Transverse colon (tissue), 4 donors: ENCODE measurements at regions not wholly inside any gene's neighbourhood (a gene's known extent, or its start where the extent isn't known, plus 50 kb on each side); places are given as distances from the start of the nearest gene placed in this dataset.

Experiments used
- DNase-seq: peaks from one replicate; pipeline ENCODE4 v3.0.0-alpha.2; 2019
- H3K27ac ChIP-seq, 4 donors: fragments of 200-600 bp; sonication (generic); 2 replicates each; pipeline ENCODE4 v1.5.1; 2016 to 2018; ENCODE audit warnings: inconsistent platforms in 4 of 4
- H3K27me3 ChIP-seq: fragments of 200-600 bp; sonication (generic); 2 replicates; pipeline ENCODE4 v1.5.1; 2017; ENCODE audit warnings: inconsistent platforms
- H3K36me3 ChIP-seq, 4 donors: fragments of 200-600 bp; sonication (generic); 2 replicates each; pipeline ENCODE4 v1.5.1; 2017 to 2019; ENCODE audit warnings: inconsistent platforms in 4 of 4
- H3K4me1 ChIP-seq, 4 donors: fragments of 200-600 bp; sonication (generic); 2 replicates each; pipeline ENCODE4 v1.5.1; 2017 to 2020; ENCODE audit warnings: inconsistent platforms in 4 of 4
- H3K4me3 ChIP-seq, 4 donors: fragments of 200-600 bp; sonication (generic); 1 replicate in 1 of 4; 2 replicates in 3 of 4; pipeline versions ENCODE4 v1.5.1 to v1.6.1; 2017 to 2019; ENCODE audit warnings: inconsistent platforms in 4 of 4
- H3K9me3 ChIP-seq, 2 donors: fragments of 200-600 bp; sonication (generic); 2 replicates each; pipeline ENCODE4 v1.5.1; 2017 to 2019; ENCODE audit warnings: inconsistent platforms in 2 of 2
- EP300 ChIP-seq: sonication (generic); formaldehyde crosslinking; IDR thresholded peaks from one replicate; pipeline ENCODE4 v1.6.1; 2017; ENCODE audit warnings: antibody characterized with exemption, low read depth
- POLR2A ChIP-seq: fragments of 450-650 bp; IDR thresholded peaks from one replicate; pipeline ENCODE4 v1.6.1; 2016; ENCODE audit warnings: antibody characterized with exemption, mild to moderate bottlenecking, moderate library complexity
- POLR2AphosphoS5 ChIP-seq, 3 donors: sonication (generic); formaldehyde crosslinking; IDR thresholded peaks; one replicate each; pipeline ENCODE4 v1.6.1; 2016; ENCODE audit warnings: antibody characterized with exemption in 3 of 3
- WGBS, 2 donors: methylation state at CpG; one replicate each; pipeline ENCODE4 v1.1.5; 2018; ENCODE audit warnings: low coverage in 1 of 2; 5-methylcytosine and 5-hydroxymethylcytosine counted together
- in situ Hi-C, 4 donors: fragments of 200-750 bp; cut with MboI; loops; one replicate each; pipeline versions ENCODE4 v1.15.0 to v1.15.1; 2017; ENCODE audit warnings: low sequenced_read_pairs in 3 of 4, low pct_ligation_motif_present in 1 of 4, low pct_unique_long_range_greater_than_20kb in 1 of 4
- intact Hi-C: fragments of 100-400 bp; cut with DNase I; formaldehyde crosslinking; loops from one replicate; pipeline ENCODE4 v1.15.1; 2023; ENCODE audit warnings: low total_unique reads
- TF ChIP-seq, protein P1 (sequence below), 5 experiments: fragments of 200-600 bp in 3 of 5; fragments of 450-650 bp in 2 of 5; sonication (generic) in 3 of 5; IDR thresholded peaks; 1 replicate in 2 of 5; 2 replicates in 3 of 5; pipeline ENCODE4 v1.5.1; 2016 to 2017; ENCODE audit warnings: antibody characterized with exemption in 5 of 5, inconsistent platforms in 3 of 5, mild to moderate bottlenecking in 2 of 5, moderate library complexity in 1 of 5

DNA sequence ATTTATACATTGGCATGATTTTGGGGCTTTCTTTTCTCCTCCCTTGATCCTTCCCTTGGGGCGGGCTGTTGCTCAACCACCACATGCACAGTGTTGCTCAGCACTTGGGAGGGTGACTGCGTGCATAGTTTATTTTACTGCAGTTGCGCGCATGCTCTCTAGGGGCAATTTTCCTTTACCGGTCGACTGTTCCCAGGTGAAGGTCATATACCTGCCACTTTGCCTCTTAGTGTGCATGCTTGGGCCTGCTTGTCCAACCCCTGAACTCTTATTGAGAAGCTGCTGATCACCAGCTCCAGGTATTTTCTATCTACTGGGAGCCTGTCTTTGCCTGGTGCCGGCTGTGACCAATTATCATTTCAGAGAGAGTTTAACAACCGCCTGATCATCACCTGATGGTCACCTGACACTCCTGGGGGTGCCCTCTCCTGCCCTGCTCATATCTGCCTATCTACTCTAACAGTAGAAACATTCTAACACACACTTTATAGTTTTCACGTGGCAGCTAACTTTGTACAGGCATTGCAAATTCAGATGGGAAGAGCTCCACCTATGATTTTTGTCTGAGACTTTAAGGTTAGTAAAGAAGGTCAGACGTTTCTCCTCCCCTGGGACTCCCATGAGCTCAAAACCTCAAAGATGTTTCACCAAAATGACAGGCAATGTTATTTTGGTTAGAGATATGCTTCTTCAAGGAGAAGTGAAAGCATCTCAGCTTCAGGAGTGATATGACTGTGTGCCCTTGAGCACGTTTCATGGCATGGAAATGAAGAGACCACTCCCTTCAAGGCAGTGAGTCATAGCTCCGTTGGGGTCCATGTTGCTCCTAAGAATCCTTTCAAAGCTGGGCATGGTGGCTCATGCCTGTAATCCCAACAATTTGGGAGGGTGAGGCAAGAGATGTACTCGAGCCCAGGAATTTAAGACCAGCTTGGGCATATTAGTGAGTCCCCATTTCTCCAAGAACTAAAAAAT lies 227.5 kb upstream of the MYLIP start:
- intact Hi-C loops = no loop called here
- H3K4me3 ChIP-seq = no peak overlapping the region
- no peaks in the 10 kb centered on the region for H3K9me3 ChIP-seq
- TF ChIP-seq, protein P1, sequence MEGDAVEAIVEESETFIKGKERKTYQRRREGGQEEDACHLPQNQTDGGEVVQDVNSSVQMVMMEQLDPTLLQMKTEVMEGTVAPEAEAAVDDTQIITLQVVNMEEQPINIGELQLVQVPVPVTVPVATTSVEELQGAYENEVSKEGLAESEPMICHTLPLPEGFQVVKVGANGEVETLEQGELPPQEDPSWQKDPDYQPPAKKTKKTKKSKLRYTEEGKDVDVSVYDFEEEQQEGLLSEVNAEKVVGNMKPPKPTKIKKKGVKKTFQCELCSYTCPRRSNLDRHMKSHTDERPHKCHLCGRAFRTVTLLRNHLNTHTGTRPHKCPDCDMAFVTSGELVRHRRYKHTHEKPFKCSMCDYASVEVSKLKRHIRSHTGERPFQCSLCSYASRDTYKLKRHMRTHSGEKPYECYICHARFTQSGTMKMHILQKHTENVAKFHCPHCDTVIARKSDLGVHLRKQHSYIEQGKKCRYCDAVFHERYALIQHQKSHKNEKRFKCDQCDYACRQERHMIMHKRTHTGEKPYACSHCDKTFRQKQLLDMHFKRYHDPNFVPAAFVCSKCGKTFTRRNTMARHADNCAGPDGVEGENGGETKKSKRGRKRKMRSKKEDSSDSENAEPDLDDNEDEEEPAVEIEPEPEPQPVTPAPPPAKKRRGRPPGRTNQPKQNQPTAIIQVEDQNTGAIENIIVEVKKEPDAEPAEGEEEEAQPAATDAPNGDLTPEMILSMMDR (IDR thresholded peaks at IDR 0.05) = peak in 1 of 5 experiments; percentile 25
- TF ChIP-seq POLR2A = no peak
- TF ChIP-seq POLR2AphosphoS5 (IDR thresholded peaks at IDR 0.05) = no peak
- TF ChIP-seq EP300 = no peak
- DNase-seq = peak; percentile 22
- H3K4me1 ChIP-seq = peaks cover 0 to 5% (median 2%) of the 10 kb centered on the region in 4 donors
- in situ Hi-C loops = no loop called here
- 20 to 42% methylated on average over 1 to 13 of the region's 13 CpGs for WGBS, 2 donors
- H3K27ac ChIP-seq = no peak overlapping the region
- no peaks in the 10 kb centered on the region for H3K36me3 ChIP-seq
- H3K27me3 ChIP-seq = no peaks in the 10 kb centered on the region

DNA sequence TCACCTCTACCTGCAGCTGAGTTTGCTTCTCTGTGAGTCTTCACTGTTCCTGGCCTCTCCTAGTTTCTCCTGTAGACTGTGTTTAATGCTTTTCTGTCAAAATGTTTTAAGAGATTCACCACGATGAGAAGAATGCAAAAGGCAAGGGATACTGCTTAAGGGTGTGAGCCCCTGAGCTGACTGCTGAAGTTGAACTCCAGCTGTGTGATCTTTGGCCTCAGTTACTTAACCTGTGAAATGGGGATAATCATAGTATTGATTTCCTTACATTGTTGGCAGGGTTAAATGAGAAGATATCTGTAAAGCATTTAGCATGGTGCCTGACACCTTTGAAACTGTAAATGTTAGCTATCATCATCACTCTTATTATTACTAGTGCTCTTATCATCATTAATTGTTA lies 230.2 kb upstream of the MYLIP start:
- TF ChIP-seq, protein P1 (IDR thresholded peaks at IDR 0.05) = no peak
- TF ChIP-seq POLR2AphosphoS5 (IDR thresholded peaks at IDR 0.05) (no peak), POLR2A (no peak), EP300 (no peak)
- intact Hi-C loops = no loop called here
- Histone ChIP-seq H3K27ac (no peak overlapping the region), H3K27me3 (no peaks in the 10 kb centered on the region), H3K36me3 (no peaks in the 10 kb centered on the region), H3K4me3 (no peak overlapping the region), H3K9me3 (no peaks in the 10 kb centered on the region), H3K4me1 (peaks cover 0 to 7% (median 2%) of the 10 kb centered on the region in 4 donors)
- in situ Hi-C loops = no loop called here
- 0 to 50% methylated on average over 1 of the region's 1 CpG for WGBS, 2 donors
- DNase-seq = no peak

DNA sequence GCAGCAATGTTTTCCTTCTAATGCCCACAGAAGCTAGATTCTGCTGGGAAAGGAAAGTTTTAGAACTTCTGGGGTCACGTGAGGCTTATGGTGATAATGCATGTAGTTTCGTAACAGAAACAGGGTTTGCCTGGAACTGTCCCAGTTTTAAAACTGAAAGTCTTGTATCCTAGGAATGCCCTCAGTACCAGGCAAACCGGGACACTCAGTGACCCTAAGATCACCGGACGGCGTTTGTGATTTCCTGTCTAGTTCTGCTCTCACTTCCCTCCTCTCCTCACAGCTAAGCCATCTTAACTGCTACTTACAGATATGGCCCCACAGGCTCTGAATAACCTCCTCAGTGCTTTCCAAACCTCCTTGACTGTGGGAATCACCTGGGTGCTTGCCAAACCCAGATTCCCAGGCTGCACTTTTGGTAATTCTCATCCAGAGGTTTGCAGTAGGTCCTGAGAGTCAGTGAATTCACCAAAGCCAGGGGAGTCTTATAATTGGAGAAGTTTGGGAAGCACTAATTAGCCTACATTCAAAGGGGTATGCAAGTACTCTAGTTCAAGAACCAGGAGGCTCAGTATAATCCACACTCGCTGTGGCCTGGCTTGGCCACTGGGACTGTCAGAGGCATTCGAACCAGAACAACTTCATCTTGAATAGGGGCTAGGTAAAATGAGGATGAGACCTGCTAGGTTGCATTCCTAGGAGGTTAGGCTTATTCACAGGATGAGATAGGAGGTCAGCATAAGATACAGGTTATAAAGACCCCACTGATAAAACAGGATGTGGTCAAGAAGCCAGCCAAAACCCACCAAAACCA lies 231.6 kb upstream of the MYLIP start:
- 50 to 52% methylated on average over 4 to 8 of the region's 8 CpGs for WGBS, 2 donors
- Histone ChIP-seq H3K27me3 (no peaks in the 10 kb centered on the region), H3K9me3 (peaks cover 0 to 4% of the 10 kb centered on the region in 2 donors), H3K36me3 (no peaks in the 10 kb centered on the region), H3K4me3 (no peak overlapping the region), H3K27ac (peak overlapping the region; percentile 30 to 54 (median 38)), H3K4me1 (peaks cover 0 to 7% (median 2%) of the 10 kb centered on the region in 4 donors)
- in situ Hi-C loops (no loop called here), intact Hi-C loops (no loop called here)
- no peak for TF ChIP-seq POLR2AphosphoS5 (IDR thresholded peaks at IDR 0.05)
- no peak for DNase-seq

DNA sequence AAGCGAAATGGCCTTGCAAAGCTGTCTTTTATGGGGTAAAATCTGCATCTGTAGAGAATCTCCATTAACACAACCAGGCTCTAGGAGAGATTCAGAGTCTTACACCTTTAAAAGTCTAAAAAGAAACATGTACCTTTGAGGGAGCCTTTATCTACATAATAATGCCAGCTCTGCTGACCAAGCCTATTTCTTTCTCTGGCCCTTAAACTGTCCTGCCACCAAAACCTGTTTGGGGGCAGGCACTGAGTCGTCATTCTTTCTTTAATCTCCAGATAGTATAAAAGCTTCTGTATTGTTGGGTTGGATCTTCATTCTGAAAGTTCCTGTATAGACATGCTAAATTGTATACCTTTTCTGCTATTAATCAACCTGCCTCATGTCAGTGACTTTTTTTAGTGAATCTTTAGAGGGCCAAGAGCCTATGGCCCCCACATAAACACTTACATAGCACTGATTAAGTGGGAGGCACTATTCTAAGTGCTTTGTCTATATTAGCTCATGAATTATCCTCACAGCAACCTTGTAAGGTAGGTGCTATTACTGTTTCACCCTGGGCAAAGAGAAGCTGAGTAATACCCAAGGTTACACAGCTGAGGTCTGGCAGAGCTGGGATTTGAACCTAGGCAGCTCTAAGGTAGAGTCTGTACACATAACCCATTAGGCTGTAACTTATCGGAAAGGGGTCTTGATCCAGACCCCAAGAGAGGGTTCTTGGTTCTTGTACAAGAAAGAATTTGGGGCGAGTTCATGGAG lies 232.3 kb upstream of the DTNBP1 start:
- DNase-seq = no peak
- no peak overlapping the region for H3K4me3 ChIP-seq
- no peaks in the 10 kb centered on the region for H3K27me3 ChIP-seq
- H3K36me3 ChIP-seq = no peaks in the 10 kb centered on the region
- in situ Hi-C loops = no loop called here
- peaks cover 0 to 4% of the 10 kb centered on the region in 2 donors for H3K9me3 ChIP-seq
- 88 to 95% methylated on average over 3 to 4 of the region's 4 CpGs for WGBS, 2 donors
- H3K4me1 ChIP-seq = peaks cover 0 to 7% (median 0%) of the 10 kb centered on the region in 4 donors
- TF ChIP-seq POLR2AphosphoS5 (IDR thresholded peaks at IDR 0.05) (no peak), EP300 (no peak), POLR2A (no peak)
- TF ChIP-seq, protein P1 (IDR thresholded peaks at IDR 0.05) = no peak
- intact Hi-C loops = no loop called here
- no peak overlapping the region for H3K27ac ChIP-seq
